ENCODE measurements at regions not wholly inside any gene's neighbourhood (a gene's known extent, or its start where the extent isn't known, plus 50 kb on each side); places are given as distances from the start of the nearest gene placed in this dataset.

GRCh38 chr2:239538357-239539052, 137.7 kb upstream of the HDAC4 start:
- no peak for DNase-seq

DNA sequence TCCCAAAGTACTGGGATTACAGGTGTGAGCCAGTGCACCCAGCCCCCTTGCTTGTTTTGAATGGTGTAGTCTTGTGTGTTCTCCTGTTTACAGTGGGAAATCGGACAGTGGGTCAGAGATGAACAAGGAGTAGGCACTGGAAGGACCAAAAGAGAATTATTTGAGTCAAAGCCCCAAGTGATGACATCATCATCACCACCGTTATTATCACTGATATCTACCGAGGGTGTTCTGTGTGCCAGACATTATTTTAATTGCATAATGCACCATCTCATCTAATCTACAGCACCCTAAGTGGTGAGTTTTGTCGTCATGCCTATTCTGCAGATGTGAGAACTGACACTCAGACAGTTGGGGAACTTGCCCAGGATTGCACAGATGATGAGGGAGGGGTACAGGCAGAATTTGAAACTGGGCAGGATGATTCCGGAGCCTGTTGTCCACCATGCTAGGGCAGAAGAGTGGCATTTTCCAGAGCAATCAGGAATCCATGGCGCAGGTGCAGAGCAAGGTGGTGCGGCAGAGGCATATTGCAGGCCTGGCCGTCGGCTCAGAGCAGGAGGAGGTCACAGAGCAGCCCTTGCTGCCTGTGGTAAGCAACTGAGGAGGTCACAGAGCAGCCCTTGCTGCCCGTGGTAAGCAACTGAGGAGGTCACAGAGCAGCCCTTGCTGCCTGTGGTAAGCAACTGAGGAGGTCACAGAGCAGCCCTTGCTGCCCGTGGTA, 137.0 kb upstream of the HDAC4 start:
- DNase-seq, result no peak

DNA sequence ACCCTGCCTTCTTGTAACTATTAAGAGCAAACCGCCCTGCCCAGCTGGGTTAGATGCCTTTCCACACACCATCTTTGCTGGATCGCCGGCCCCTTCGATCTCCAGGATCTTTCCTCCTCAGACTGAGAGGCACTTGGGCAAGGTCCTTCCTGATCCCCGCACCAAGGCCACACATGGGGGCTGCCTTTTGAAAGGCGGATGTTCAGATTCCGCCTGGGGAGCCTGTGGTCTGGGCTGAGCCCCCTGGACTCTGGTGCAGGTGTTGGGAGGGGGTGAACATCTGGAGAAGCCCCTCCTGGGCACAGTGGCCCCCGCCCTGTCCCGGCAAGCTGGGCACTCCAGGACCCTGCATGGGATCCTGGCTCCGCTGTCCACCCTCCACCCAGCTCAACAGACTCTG, 135.4 kb upstream of the HDAC4 start:
- no peak for DNase-seq

GRCh38 chr2:239535413-239536144, 134.8 kb upstream of the HDAC4 start:
- DNase-seq, result no peak

- no peak for DNase-seq
These were observed 134.0 kb upstream of the HDAC4 start for GRCh38 chr2:239534581-239535412.

DNA sequence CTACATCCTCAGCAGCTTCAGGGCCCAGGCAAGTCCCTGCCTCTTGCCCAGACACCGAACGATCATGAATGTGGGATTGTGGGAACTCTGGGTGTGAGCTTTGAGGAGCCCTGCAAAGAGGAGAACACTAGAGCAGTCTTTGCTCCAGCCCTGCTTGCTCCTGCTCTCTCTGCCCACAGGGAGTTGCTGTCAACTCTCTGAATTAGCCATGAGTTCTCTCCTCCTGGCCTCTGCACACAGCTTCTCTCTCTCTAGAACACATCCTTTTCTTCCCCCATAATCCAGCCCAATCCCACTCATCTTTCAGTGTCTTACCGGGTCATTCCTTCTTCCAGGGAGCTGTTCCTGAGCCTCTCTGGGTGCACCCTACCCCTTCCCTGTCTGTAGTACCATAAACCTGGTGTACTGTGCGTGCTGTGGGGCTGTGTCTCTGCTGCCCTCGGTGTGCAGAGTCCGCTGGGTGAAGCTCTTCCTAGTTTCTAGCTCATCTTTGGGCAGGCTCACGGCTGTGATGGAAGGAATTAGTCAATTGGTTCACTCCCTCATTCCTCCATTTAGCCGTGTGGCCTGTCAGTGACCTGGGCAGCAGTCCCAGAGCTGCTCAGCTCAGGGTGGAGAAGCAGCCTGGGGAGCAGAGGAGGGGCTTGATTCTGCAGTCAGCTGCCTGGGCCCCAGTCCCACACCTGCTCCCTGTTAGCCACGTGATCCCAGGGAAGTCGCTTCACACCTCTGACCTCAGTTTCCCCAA, 132.9 kb upstream of the HDAC4 start:
- no peak for DNase-seq

GRCh38 chr2:239532859-239533258, 132.0 kb upstream of the HDAC4 start:
- no peak for DNase-seq

DNA sequence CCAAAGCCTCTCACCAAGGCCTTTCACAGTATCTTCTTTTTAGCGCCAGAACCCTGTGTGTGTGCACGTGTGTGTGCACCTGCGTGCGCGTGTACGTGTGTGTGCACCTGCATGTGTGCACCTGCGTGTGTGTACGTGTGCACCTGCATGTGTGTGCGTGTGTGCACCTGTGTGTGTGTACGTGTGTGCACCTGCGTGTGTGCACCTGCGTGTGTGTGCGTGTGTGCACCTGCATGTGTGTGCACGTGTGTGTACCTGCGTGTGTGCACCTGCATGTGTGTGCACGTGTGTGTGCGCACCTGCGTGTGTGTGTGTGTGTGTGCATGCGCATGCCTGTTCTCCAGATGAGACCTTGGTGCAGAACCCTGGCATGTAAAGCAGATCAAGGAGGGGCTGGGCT, 131.4 kb upstream of the HDAC4 start:
- DNase-seq, result no peak

- no peak for DNase-seq
These were observed 130.8 kb upstream of the HDAC4 start for GRCh38 chr2:239531456-239532241.

- DNase-seq, result no peak
These were observed 130.0 kb upstream of the HDAC4 start for GRCh38 chr2:239530749-239531316.

GRCh38 chr2:239529313-239530015, 128.6 kb upstream of the HDAC4 start:
- DNase-seq, result no peak

- DNase-seq, result no peak
These were observed 128.1 kb upstream of the HDAC4 start for GRCh38 chr2:239528883-239529282.

- no peak for DNase-seq
These were observed 127.3 kb upstream of the HDAC4 start for GRCh38 chr2:239528146-239528545.

DNA sequence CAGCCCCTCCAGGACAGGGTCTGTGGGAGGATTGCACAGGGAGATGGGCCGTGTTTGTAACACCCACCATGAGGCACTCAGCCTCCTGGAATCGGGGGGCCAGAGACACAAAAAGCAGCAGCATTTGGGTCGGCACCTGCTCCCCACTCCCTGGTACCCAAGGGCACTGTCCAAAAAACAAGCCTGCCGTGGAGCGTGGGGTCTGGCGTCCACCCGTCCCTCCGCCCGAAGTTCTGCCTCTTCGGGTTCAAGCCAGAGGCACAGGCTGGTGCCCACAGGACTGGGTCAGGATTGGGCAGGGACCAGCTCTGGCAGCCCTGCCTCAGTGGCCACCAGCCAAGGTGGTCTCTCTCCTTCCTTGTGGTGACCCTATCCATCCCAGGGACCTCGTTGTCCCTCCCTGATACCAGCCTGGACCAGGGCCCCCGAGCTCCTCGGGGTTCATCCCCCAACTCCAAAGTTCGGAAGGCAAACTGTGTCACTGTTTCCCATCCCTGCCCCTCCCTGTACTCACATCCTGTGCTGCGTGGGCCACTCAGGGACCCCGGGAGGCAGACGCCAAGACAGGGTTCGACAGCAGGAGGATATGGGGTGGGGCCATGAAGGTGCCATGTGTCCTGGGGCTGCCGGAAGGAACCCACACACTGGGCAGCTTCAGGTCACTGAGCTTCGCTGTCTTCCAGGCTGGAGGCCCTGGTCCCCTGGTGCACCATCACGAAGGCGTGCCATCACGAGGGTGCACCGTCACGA, 126.0 kb upstream of the HDAC4 start:
- no peak for DNase-seq

GRCh38 chr2:239526038-239526437, 125.2 kb upstream of the HDAC4 start:
- DNase-seq, result no peak

DNA sequence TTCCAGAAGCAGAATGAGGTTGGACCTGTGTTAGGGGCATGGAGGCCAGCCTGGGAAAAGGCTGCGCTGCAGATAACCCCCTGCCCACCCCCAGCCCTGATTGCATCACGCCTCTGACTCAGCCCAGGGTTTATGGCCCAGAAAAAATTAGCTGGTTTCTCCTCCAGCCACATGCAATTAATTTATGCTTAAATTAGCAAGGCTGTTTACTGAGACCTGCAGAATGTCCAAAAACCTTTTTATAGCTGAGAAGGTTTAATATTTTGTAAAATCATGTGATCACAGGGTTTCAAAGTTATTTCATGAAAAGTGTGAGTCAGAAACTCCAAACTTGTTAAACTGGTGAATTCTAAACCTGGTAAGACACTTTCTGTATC, 123.1 kb upstream of the HDAC4 start:
- DNase-seq, result no peak

DNA sequence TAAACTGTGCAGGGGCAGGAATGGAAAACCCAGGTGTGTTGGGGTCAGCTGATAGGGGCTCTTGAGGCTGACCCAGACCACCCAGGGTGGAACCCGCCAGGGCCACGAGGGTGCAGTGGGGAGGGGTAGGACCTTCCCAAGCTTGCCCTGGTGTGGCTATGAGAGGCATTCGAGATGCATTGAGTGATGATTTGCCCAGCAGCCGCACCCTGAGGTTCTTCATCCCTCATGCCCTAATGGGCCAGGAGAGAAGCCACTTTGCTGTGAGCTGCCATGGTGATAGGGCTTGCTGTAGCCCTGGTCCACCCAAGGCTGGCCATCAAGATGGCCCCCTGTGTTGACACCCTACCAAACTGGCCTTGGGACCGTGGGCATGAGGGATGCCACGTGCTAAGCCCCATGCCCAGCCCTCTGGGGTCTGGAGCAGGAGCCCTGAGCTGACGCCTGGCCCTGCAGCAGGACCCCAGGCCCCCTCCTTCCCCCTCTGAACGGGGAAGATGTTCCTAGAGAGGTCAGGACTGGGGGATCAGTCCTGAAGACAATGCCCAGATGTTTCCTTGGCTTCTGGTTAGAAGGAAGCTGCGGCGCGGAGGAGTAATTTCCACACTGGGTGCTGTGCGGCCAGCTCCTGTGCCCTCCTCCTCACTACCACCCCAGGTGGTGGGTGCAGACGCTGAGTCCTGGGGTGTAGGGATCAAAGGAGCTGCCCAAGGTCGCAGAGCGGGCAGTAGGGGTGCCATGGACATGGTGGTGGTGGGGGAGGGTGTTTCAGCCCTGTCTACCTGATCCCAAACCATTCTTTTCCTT, 122.5 kb upstream of the HDAC4 start:
- no peak for DNase-seq

DNA sequence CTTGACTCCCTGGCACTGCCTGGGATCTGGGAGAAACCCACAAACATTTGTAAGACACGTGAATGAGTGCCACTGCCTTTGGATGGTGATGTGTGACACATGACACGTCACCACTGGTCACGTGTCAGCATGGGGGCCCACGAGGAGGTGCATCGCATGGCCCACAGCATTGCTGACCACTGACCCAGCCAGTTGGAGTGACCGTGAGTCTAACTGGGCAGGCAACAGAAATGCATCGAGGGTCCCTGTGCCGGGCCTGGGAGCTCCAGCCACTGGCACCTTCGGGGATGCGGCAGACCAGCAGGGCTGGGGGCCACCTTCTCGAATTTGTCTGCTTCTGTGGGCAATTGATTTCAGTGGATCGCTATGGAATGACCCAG, 121.9 kb upstream of the HDAC4 start:
- no peak for DNase-seq

All from GOT3 (cell line).